SJCRH30 (cell line): ENCODE measurements at regions not wholly inside any gene's neighbourhood (a gene's known extent, or its start where the extent isn't known, plus 50 kb on each side); places are given as distances from the start of the nearest gene placed in this dataset.

Experiments
- DNase-seq, 2 experiments: peaks; one replicate each; pipeline ENCODE4 v3.0.0-alpha.2; 2015 to 2020
- H3K27ac ChIP-seq: fragments of 250-450 bp; sonication (Bioruptor Pico); 2 replicates; pipeline ENCODE4 v1.5.1; 2020; ENCODE audit warnings: mild to moderate bottlenecking, moderate library complexity
- H3K27me3 ChIP-seq: fragments of 250-450 bp; sonication (Bioruptor Pico); 2 replicates; pipeline ENCODE4 v1.5.1; 2020; ENCODE audit warnings: mild to moderate bottlenecking, moderate library complexity
- H3K36me3 ChIP-seq: fragments of 250-450 bp; sonication (Bioruptor Pico); 2 replicates; pipeline ENCODE4 v1.5.1; 2020; ENCODE audit warnings: mild to moderate bottlenecking, moderate library complexity
- H3K4me1 ChIP-seq: fragments of 250-450 bp; sonication (Bioruptor Pico); 2 replicates; pipeline ENCODE4 v1.5.1; 2020; ENCODE audit warnings: mild to moderate bottlenecking, moderate library complexity
- H3K4me3 ChIP-seq: fragments of 250-450 bp; sonication (Bioruptor Pico); 2 replicates; pipeline ENCODE4 v1.5.1; 2020; ENCODE audit warnings: mild to moderate bottlenecking, moderate library complexity
- H3K9me3 ChIP-seq: fragments of 250-450 bp; sonication (Bioruptor Pico); replicated peaks from 2 replicates; pipeline ENCODE4 v1.5.1; 2020; ENCODE audit warnings: mild to moderate bottlenecking, moderate library complexity

- no peaks in the 10 kb centered on the region for H3K36me3 ChIP-seq
- H3K27me3 ChIP-seq: no peaks in the 10 kb centered on the region
- DNase-seq: no peak
- no peak overlapping the region for H3K27ac ChIP-seq
- H3K4me3 ChIP-seq: no peak overlapping the region
- no peaks in the 10 kb centered on the region for H3K9me3 ChIP-seq
- H3K4me1 ChIP-seq: peaks cover 10% of the 10 kb centered on the region
Measured at GRCh38 chr13:52975969-52976368, 52.6 kb upstream of the OLFM4 start.

- no peak for DNase-seq
- H3K27ac ChIP-seq: no peak overlapping the region
- H3K27me3 ChIP-seq: no peaks in the 10 kb centered on the region
- peaks cover 11% of the 10 kb centered on the region for H3K4me1 ChIP-seq
- no peak overlapping the region for H3K4me3 ChIP-seq
- no peaks in the 10 kb centered on the region for H3K9me3 ChIP-seq
- H3K36me3 ChIP-seq: no peaks in the 10 kb centered on the region
Measured at GRCh38 chr13:52975161-52975560, 53.5 kb upstream of the OLFM4 start.

- Histone ChIP-seq H3K4me3 (no peak overlapping the region), H3K4me1 (peaks cover 16% of the 10 kb centered on the region), H3K27me3 (no peaks in the 10 kb centered on the region), H3K27ac (no peak overlapping the region), H3K9me3 (no peaks in the 10 kb centered on the region), H3K36me3 (no peaks in the 10 kb centered on the region)
- DNase-seq: no peak
Measured at GRCh38 chr13:52974711-52975110, 53.9 kb upstream of the OLFM4 start.

GRCh38 chr13:52969373-52969772 lies 59.2 kb upstream of the OLFM4 start:
- Histone ChIP-seq H3K36me3 (no peaks in the 10 kb centered on the region), H3K4me1 (peaks cover 20% of the 10 kb centered on the region), H3K4me3 (no peak overlapping the region), H3K27me3 (no peaks in the 10 kb centered on the region), H3K9me3 (no peaks in the 10 kb centered on the region), H3K27ac (peak overlapping the region; percentile 38)
- DNase-seq: peak; percentile 61 to 80

- Histone ChIP-seq H3K9me3 (no peaks in the 10 kb centered on the region), H3K36me3 (no peaks in the 10 kb centered on the region), H3K27ac (no peak overlapping the region), H3K4me3 (no peak overlapping the region), H3K4me1 (peaks cover 20% of the 10 kb centered on the region), H3K27me3 (no peaks in the 10 kb centered on the region)
- DNase-seq: peak; percentile 76 to 90
Measured at GRCh38 chr13:52968074-52968700, 60.4 kb upstream of the OLFM4 start.

- H3K4me1 ChIP-seq: no peaks in the 10 kb centered on the region
- no peak for DNase-seq
Measured at GRCh38 chr13:52961987-52962386, 66.6 kb upstream of the OLFM4 start.

GRCh38 chr13:52961256-52961910 lies 67.2 kb upstream of the OLFM4 start:
- Histone ChIP-seq H3K9me3 (no peaks in the 10 kb centered on the region), H3K4me1 (no peaks in the 10 kb centered on the region), H3K27me3 (no peaks in the 10 kb centered on the region), H3K27ac (no peak overlapping the region), H3K36me3 (no peaks in the 10 kb centered on the region), H3K4me3 (no peak overlapping the region)
- no peak for DNase-seq

More at GRCh38 chr13:52961987-52962386, 66.6 kb upstream of the OLFM4 start:
- Histone ChIP-seq H3K9me3 (no peaks in the 10 kb centered on the region), H3K27ac (no peak overlapping the region), H3K4me3 (no peak overlapping the region), H3K27me3 (no peaks in the 10 kb centered on the region), H3K36me3 (no peaks in the 10 kb centered on the region)

GRCh38 chr13:52955472-52955874 lies 73.1 kb upstream of the OLFM4 start:
- DNase-seq: no peak
- no peaks in the 10 kb centered on the region for H3K9me3 ChIP-seq
- no peaks in the 10 kb centered on the region for H3K27me3 ChIP-seq
- H3K27ac ChIP-seq: no peak overlapping the region
- H3K4me1 ChIP-seq: no peaks in the 10 kb centered on the region
- no peaks in the 10 kb centered on the region for H3K36me3 ChIP-seq
- H3K4me3 ChIP-seq: no peak overlapping the region

- no peaks in the 10 kb centered on the region for H3K4me1 ChIP-seq
Measured at GRCh38 chr13:52954838-52955237, 73.8 kb upstream of the OLFM4 start.

GRCh38 chr13:52950436-52950956 lies 78.1 kb upstream of the OLFM4 start:
- Histone ChIP-seq H3K4me3 (no peak overlapping the region), H3K4me1 (no peaks in the 10 kb centered on the region), H3K9me3 (no peaks in the 10 kb centered on the region), H3K27ac (no peak overlapping the region), H3K27me3 (no peaks in the 10 kb centered on the region), H3K36me3 (no peaks in the 10 kb centered on the region)
- no peak for DNase-seq

More at GRCh38 chr13:52954838-52955237, 73.8 kb upstream of the OLFM4 start:
- no peak for DNase-seq
- no peaks in the 10 kb centered on the region for H3K27me3 ChIP-seq
- no peaks in the 10 kb centered on the region for H3K36me3 ChIP-seq
- no peaks in the 10 kb centered on the region for H3K9me3 ChIP-seq
- no peak overlapping the region for H3K27ac ChIP-seq
- H3K4me3 ChIP-seq: no peak overlapping the region

GRCh38 chr13:52949742-52950141 lies 78.9 kb upstream of the OLFM4 start:
- DNase-seq: no peak
- no peak overlapping the region for H3K4me3 ChIP-seq
- H3K27ac ChIP-seq: no peak overlapping the region

GRCh38 chr13:52949044-52949443 lies 79.6 kb upstream of the OLFM4 start:
- no peak for DNase-seq
- Histone ChIP-seq H3K27me3 (no peaks in the 10 kb centered on the region), H3K4me3 (no peak overlapping the region), H3K9me3 (no peaks in the 10 kb centered on the region), H3K27ac (no peak overlapping the region), H3K36me3 (no peaks in the 10 kb centered on the region), H3K4me1 (no peaks in the 10 kb centered on the region)

More at GRCh38 chr13:52949742-52950141, 78.9 kb upstream of the OLFM4 start:
- no peaks in the 10 kb centered on the region for H3K36me3 ChIP-seq
- H3K4me1 ChIP-seq: no peaks in the 10 kb centered on the region
- H3K9me3 ChIP-seq: no peaks in the 10 kb centered on the region
- H3K27me3 ChIP-seq: no peaks in the 10 kb centered on the region

GRCh38 chr13:52947921-52948373 lies 80.7 kb upstream of the OLFM4 start:
- no peak overlapping the region for H3K27ac ChIP-seq
- no peaks in the 10 kb centered on the region for H3K4me1 ChIP-seq
- no peak for DNase-seq
- H3K4me3 ChIP-seq: no peak overlapping the region
- no peaks in the 10 kb centered on the region for H3K27me3 ChIP-seq
- H3K9me3 ChIP-seq: no peaks in the 10 kb centered on the region
- no peaks in the 10 kb centered on the region for H3K36me3 ChIP-seq

GRCh38 chr13:52945348-52945747 lies 83.3 kb upstream of the OLFM4 start:
- no peaks in the 10 kb centered on the region for H3K27me3 ChIP-seq
- no peaks in the 10 kb centered on the region for H3K36me3 ChIP-seq
- H3K4me3 ChIP-seq: no peak overlapping the region
- no peaks in the 10 kb centered on the region for H3K9me3 ChIP-seq
- no peak overlapping the region for H3K27ac ChIP-seq
- DNase-seq: no peak
- H3K4me1 ChIP-seq: no peaks in the 10 kb centered on the region

GRCh38 chr13:52944697-52945096 lies 83.9 kb upstream of the OLFM4 start:
- H3K27ac ChIP-seq: no peak overlapping the region
- no peaks in the 10 kb centered on the region for H3K36me3 ChIP-seq
- no peak overlapping the region for H3K4me3 ChIP-seq
- no peaks in the 10 kb centered on the region for H3K27me3 ChIP-seq
- no peaks in the 10 kb centered on the region for H3K4me1 ChIP-seq
- no peak for DNase-seq
- H3K9me3 ChIP-seq: 0 out of 2 replicates have a peak, but pooled peaks cover 4% of the 10 kb centered on the region
